HepG2 (cell line): ENCODE measurements at regions not wholly inside any gene's neighbourhood (a gene's known extent, or its start where the extent isn't known, plus 50 kb on each side); places are given as distances from the start of the nearest gene placed in this dataset.

Source experiments
- ATAC-seq: fragments of 200-7000 bp; cut with Tn5 transposase; 3 replicates; pipeline ENCODE4 v1.9.1; 2020; ENCODE audit warnings: mild to moderate bottlenecking, moderate library complexity
- BruUV-seq: library from RNA; stranded (reverse); fragments of 400-500 nt; replicated peaks from 2 replicates; lab custom pipeline; 2021; lab: Mats Ljungman, UMichigan
- CTCF ChIA-PET: fragments of 300-600 bp; formaldehyde crosslinking; extraction: SDS; loops from one replicate; lab custom pipeline; 2021; ENCODE audit warnings: low total read pairs, inconsistent platforms, low intra/inter-chr PET ratio; lab: Yijun Ruan, JAX
- POLR2A ChIA-PET: fragments of 350-600 bp; sonication (Branson Sonifier 250); formaldehyde crosslinking; loops from one replicate; lab custom pipeline; 2020; ENCODE audit warnings: antibody characterized with exemption, inconsistent platforms; lab: Yijun Ruan, JAX
- DNase-seq: peaks from one replicate; pipeline ENCODE4 v3.0.0-alpha.2; 2015; ENCODE audit warnings: low spot score
- FAIRE-seq: peaks from 3 replicates; lab custom pipeline; 2011; peaks lifted over from hg19 to GRCh38; lab: Jason Lieb, UNC
- H2AFZ ChIP-seq: one replicate; pipeline ENCODE4 v1.6.1; 2011; ENCODE audit warnings: low read length, inconsistent platforms
- H3K27ac ChIP-seq: fragments of 300-600 bp; 3 replicates; pipeline ENCODE4 v1.8.0; 2011; ENCODE audit warnings: mixed run types, mild to moderate bottlenecking, mixed read lengths, low read length, inconsistent platforms; ENCODE audit not compliant: insufficient read depth; ENCODE audit errors: extremely low read length
- H3K27me3 ChIP-seq, 2 experiments: fragments of 200-600 bp in 1 of 2; 2 replicates in 1 of 2; 3 replicates in 1 of 2; pipeline versions ENCODE4 v1.6.0 to v1.8.0; 2011; ENCODE audit warnings: low read length in 2 of 2, mild to moderate bottlenecking in 2 of 2, moderate library complexity in 2 of 2, inconsistent platforms in 1 of 2; ENCODE audit not compliant: insufficient read depth in 2 of 2, control insufficient read depth in 1 of 2
- H3K36me3 ChIP-seq, 2 experiments: fragments of 200-600 bp in 1 of 2; replicated peaks in 1 of 2; 2 replicates in 1 of 2; 3 replicates in 1 of 2; pipeline versions ENCODE4 v1.5.1 to v1.8.0; 2011; ENCODE audit warnings: low read length in 2 of 2, inconsistent platforms in 1 of 2; ENCODE audit not compliant: insufficient read depth in 2 of 2, control insufficient read depth in 1 of 2
- H3K4me1 ChIP-seq: 2 replicates; pipeline ENCODE4 v1.5.1; 2012; ENCODE audit warnings: low read length, inconsistent platforms; ENCODE audit not compliant: insufficient read depth
- H3K4me2 ChIP-seq: 2 replicates; pipeline ENCODE4 v1.6.0; 2011; ENCODE audit warnings: low read depth, low read length, inconsistent platforms
- H3K4me3 ChIP-seq, 3 experiments: fragments of 200-600 bp in 1 of 3; sonication (generic), shearing (Covaris generic) in 1 of 3; replicated peaks in 1 of 3; 2 replicates each; pipeline ENCODE4 v1.5.1; 2011 to 2016; ENCODE audit warnings: low read length in 3 of 3, inconsistent platforms in 2 of 3, low read depth in 2 of 3, mild to moderate bottlenecking in 2 of 3, control low read depth in 1 of 3, mixed read lengths in 1 of 3; ENCODE audit not compliant: insufficient read depth in 1 of 3
- H3K79me2 ChIP-seq: one replicate; pipeline ENCODE4 v1.6.1; 2011; ENCODE audit warnings: low read length, inconsistent platforms; ENCODE audit not compliant: insufficient read depth
- H3K9ac ChIP-seq: 2 replicates; pipeline ENCODE4 v1.6.0; 2011; ENCODE audit warnings: mild to moderate bottlenecking, low read depth, low read length, inconsistent platforms; ENCODE audit not compliant: insufficient read depth
- H3K9me3 ChIP-seq: 2 replicates; pipeline ENCODE4 v1.5.1; 2012; ENCODE audit warnings: mild to moderate bottlenecking, low read length
- H4K20me1 ChIP-seq: 2 replicates; pipeline ENCODE4 v1.6.0; 2011; ENCODE audit warnings: inconsistent platforms, mild to moderate bottlenecking, low read length, moderate library complexity; ENCODE audit not compliant: insufficient read depth
- ATF6 ChIP-seq: sonication (generic); formaldehyde crosslinking; conservative IDR thresholded peaks from 2 replicates; pipeline ENCODE4 v1.4.0; 2020; ENCODE audit warnings: missing genetic modification reagents
- ERF ChIP-seq: IDR thresholded peaks from 2 replicates; pipeline ENCODE4 v1.6.1; 2018; ENCODE audit warnings: missing biosample characterization, missing genetic modification reagents
- GZF1 ChIP-seq: sonication (generic); formaldehyde crosslinking; IDR thresholded peaks from 2 replicates; pipeline ENCODE4 v1.5.1; 2020; ENCODE audit warnings: mild to moderate bottlenecking, missing genetic modification reagents
- JARID2 ChIP-seq: sonication (generic); formaldehyde crosslinking; IDR thresholded peaks from 2 replicates; pipeline ENCODE4 v1.8.1; 2023; ENCODE audit warnings: missing genetic modification reagents, inconsistent platforms; ENCODE audit not compliant: insufficient replicate concordance
- JDP2 ChIP-seq: sonication (generic); formaldehyde crosslinking; IDR thresholded peaks from 2 replicates; pipeline ENCODE4 v1.8.1; 2022; ENCODE audit warnings: missing genetic modification reagents, borderline replicate concordance
- NPAS2 ChIP-seq: sonication (generic); formaldehyde crosslinking; IDR thresholded peaks from 2 replicates; pipeline ENCODE4 v1.8.0; 2022; ENCODE audit warnings: mild to moderate bottlenecking, missing genetic modification reagents, borderline replicate concordance
- PATZ1 ChIP-seq: sonication (generic); formaldehyde crosslinking; IDR thresholded peaks from 2 replicates; pipeline ENCODE4 v1.4.0; 2020; ENCODE audit warnings: missing genetic modification reagents
- PHF20 ChIP-seq: sonication (generic); formaldehyde crosslinking; IDR thresholded peaks from 2 replicates; pipeline ENCODE4 v1.5.0; 2020; ENCODE audit warnings: mild to moderate bottlenecking, missing genetic modification reagents
- RNF2 ChIP-seq: fragments of 450-650 bp; conservative IDR thresholded peaks from 2 replicates; pipeline ENCODE4 v1.6.1; 2016; ENCODE audit warnings: low read depth
- TFE3 ChIP-seq: IDR thresholded peaks from 2 replicates; pipeline ENCODE4 v1.6.1; 2016
- ZFP82 ChIP-seq: sonication (generic); formaldehyde crosslinking; IDR thresholded peaks from 2 replicates; pipeline ENCODE4 v1.5.1; 2020; ENCODE audit warnings: mild to moderate bottlenecking, missing genetic modification reagents, borderline replicate concordance
- ZMYM2 ChIP-seq: sonication (generic); formaldehyde crosslinking; IDR thresholded peaks from 2 replicates; pipeline ENCODE4 v1.8.0; 2022; ENCODE audit warnings: mild to moderate bottlenecking, missing genetic modification reagents
- ZNF124 ChIP-seq: sonication (generic); formaldehyde crosslinking; IDR thresholded peaks from 2 replicates; pipeline ENCODE4 v1.4.0; 2020; ENCODE audit warnings: missing genetic modification reagents
- ZNF138 ChIP-seq: sonication (generic); formaldehyde crosslinking; IDR thresholded peaks from 2 replicates; pipeline ENCODE4 v1.5.0; 2020; ENCODE audit warnings: mild to moderate bottlenecking, low read depth, missing genetic modification reagents
- ZNF549 ChIP-seq: sonication (generic); formaldehyde crosslinking; IDR thresholded peaks from 2 replicates; pipeline ENCODE4 v1.5.0; 2020; ENCODE audit warnings: missing genetic modification reagents
- ZNF660 ChIP-seq: sonication (generic); formaldehyde crosslinking; IDR thresholded peaks from 2 replicates; pipeline ENCODE4 v1.5.1; 2020; ENCODE audit warnings: mild to moderate bottlenecking, low read depth, missing genetic modification reagents, borderline replicate concordance
- ZNF691 ChIP-seq: sonication (generic); formaldehyde crosslinking; IDR thresholded peaks from 2 replicates; pipeline ENCODE4 v1.4.0; 2020; ENCODE audit warnings: missing genetic modification reagents, low read depth, mild to moderate bottlenecking, borderline replicate concordance
- WGBS: methylation state at CpG from one replicate; pipeline ENCODE4 v1.1.6; 2017; ENCODE audit warnings: low lambda C conversion rate; 5-methylcytosine and 5-hydroxymethylcytosine counted together
- in situ Hi-C: cut with HindIII; loops from 2 replicates; pipeline ENCODE4 v1.10.0; 2017; ENCODE audit warnings: low pct_unique_long_range_greater_than_20kb; ENCODE audit not compliant: extremely low pct_ligation_motif_present
- intact Hi-C: fragments of 100-400 bp; cut with micrococcal nuclease; formaldehyde crosslinking; loops from one replicate; pipeline ENCODE4 v1.10.0; 2022; ENCODE audit not compliant: unreplicated experiment

GRCh38 chr4:11286533-11286932 is 142.2 kb downstream of the HS3ST1 start (continued):
- no peak for TF ChIP-seq ZNF691
- TF ChIP-seq ZNF138 (CRISPR knock-in tag) = no peak
- TF ChIP-seq ZNF549 = no peak

GRCh38 chr4:11281720-11282119 is 147.0 kb downstream of the HS3ST1 start:
- no peaks in the 10 kb centered on the region for H4K20me1 ChIP-seq
- intact Hi-C loops = no loop called here
- DNase-seq (no peak), ATAC-seq (no peak), FAIRE-seq (no peak)
- no peak overlapping the region for H3K9ac ChIP-seq
- no peak overlapping the region for H3K4me3 ChIP-seq
- peaks cover 75% of the 10 kb centered on the region for H3K9me3 ChIP-seq
- no peaks in the 10 kb centered on the region; a peak in 1 of 5 replicates for H3K27me3 ChIP-seq
- 0% methylated on average over 1 of the region's 1 CpG for WGBS
- POLR2A ChIA-PET = no interaction called here
- H2AFZ ChIP-seq = no peak overlapping the region
- no peak overlapping the region for H3K27ac ChIP-seq
- H3K4me2 ChIP-seq = no peak overlapping the region
- CTCF ChIA-PET = no interaction called here
- BruUV-seq = no TSS peak
- in situ Hi-C loops = no loop called here
- no peaks in the 10 kb centered on the region for H3K79me2 ChIP-seq
- no peaks in the 10 kb centered on the region for H3K4me1 ChIP-seq
- H3K36me3 ChIP-seq = no peaks in the 10 kb centered on the region
- TF ChIP-seq NPAS2 (CRISPR knock-in tag) (no peak), PATZ1 (CRISPR knock-in tag) (no peak), ZNF660 (CRISPR knock-in tag) (no peak), JDP2 (CRISPR knock-in tag) (no peak), ATF6 (CRISPR knock-in tag) (no peak), ZFP82 (CRISPR knock-in tag) (no peak), JARID2 (CRISPR knock-in tag) (no peak), GZF1 (no peak), TFE3 (no peak), RNF2 (no peak), ZNF124 (CRISPR knock-in tag) (no peak), ZMYM2 (CRISPR knock-in tag) (no peak), ERF (CRISPR knock-in tag) (no peak), PHF20 (CRISPR knock-in tag) (no peak)
